IMR-90 (cell line): ENCODE measurements at regions not wholly inside any gene's neighbourhood (a gene's known extent, or its start where the extent isn't known, plus 50 kb on each side); places are given as distances from the start of the nearest gene placed in this dataset.
"Not testable (repeated sequence)": the region's sequence is repeated elsewhere in the genome, so short reads cannot be mapped to it uniquely, and the experiment has no call there.

Source experiments
- ATAC-seq: fragments of 200-7000 bp; cut with Tn5 transposase; 2 replicates; pipeline ENCODE4 v1.9.1; 2020; ENCODE audit warnings: low read depth, mild to moderate bottlenecking, moderate library complexity
- BruUV-seq: library from RNA; stranded (reverse); fragments of 400-500 nt; replicated peaks from 2 replicates; lab custom pipeline; 2021; lab: Mats Ljungman, UMichigan
- CTCF ChIA-PET: fragments of 300-600 bp; formaldehyde crosslinking; extraction: SDS; loops from one replicate; lab custom pipeline; 2021; ENCODE audit warnings: antibody characterized with exemption; lab: Yijun Ruan, JAX
- POLR2A ChIA-PET: fragments of 300-600 bp; sonication (Branson Sonifier 250); formaldehyde crosslinking; loops from one replicate; lab custom pipeline; 2022; ENCODE audit warnings: antibody characterized with exemption; ENCODE audit not compliant: unreplicated experiment; lab: Charles Lee
- DNase-seq: peaks from one replicate; pipeline ENCODE4 v3.0.0; 2013
- H2AFZ ChIP-seq: replicated peaks from 2 replicates; pipeline ENCODE3; 2013; ENCODE audit warnings: low read length, mild to moderate bottlenecking; ENCODE audit not compliant: poor library complexity
- H2AK5ac ChIP-seq: 2 replicates; pipeline ENCODE4 v1.6.1; 2013; ENCODE audit warnings: low read depth, low read length, inconsistent platforms
- H2AK9ac ChIP-seq: replicated peaks from 2 replicates; pipeline ENCODE3; 2013; ENCODE audit warnings: mild to moderate bottlenecking, low read depth, low read length, moderate library complexity; ENCODE audit not compliant: poor library complexity
- H2BK120ac ChIP-seq: 2 replicates; pipeline ENCODE4 v1.6.1; 2013; ENCODE audit warnings: low read depth, low read length, inconsistent platforms
- H2BK15ac ChIP-seq: 3 replicates; pipeline ENCODE4 v1.6.1; 2013; ENCODE audit warnings: low read depth, low read length, inconsistent platforms
- H2BK20ac ChIP-seq: 2 replicates; pipeline ENCODE4 v1.6.1; 2013; ENCODE audit warnings: low read depth, mild to moderate bottlenecking, inconsistent platforms, low read length, moderate library complexity
- H2BK5ac ChIP-seq: 2 replicates; pipeline ENCODE4 v1.6.1; 2013; ENCODE audit warnings: mild to moderate bottlenecking, low read depth, low read length, inconsistent platforms; ENCODE audit not compliant: poor library complexity, severe bottlenecking
- H3K14ac ChIP-seq: replicated peaks from 2 replicates; pipeline ENCODE4 v1.6.1; 2013; ENCODE audit warnings: low read depth, low read length, inconsistent platforms
- H3K18ac ChIP-seq: 2 replicates; pipeline ENCODE4 v1.6.1; 2013; ENCODE audit warnings: low read depth, low read length, control low read depth
- H3K23ac ChIP-seq: 2 replicates; pipeline ENCODE4 v1.6.1; 2013; ENCODE audit warnings: low read depth, low read length, inconsistent platforms
- H3K27ac ChIP-seq: 2 replicates; pipeline ENCODE4 v1.5.1; 2013; ENCODE audit warnings: mild to moderate bottlenecking, control low read depth, low read length; ENCODE audit not compliant: insufficient read depth
- H3K27me3 ChIP-seq: 2 replicates; pipeline ENCODE4 v1.6.1; 2013; ENCODE audit warnings: low read length; ENCODE audit not compliant: control insufficient read depth, insufficient read depth
- H3K36me3 ChIP-seq: 2 replicates; pipeline ENCODE4 v1.6.1; 2013; ENCODE audit warnings: low read length, mixed read lengths; ENCODE audit not compliant: control insufficient read depth, insufficient read depth
- H3K4ac ChIP-seq: 2 replicates; pipeline ENCODE4 v1.6.1; 2013; ENCODE audit warnings: low read depth, low read length, inconsistent platforms
- H3K4me1 ChIP-seq: 2 replicates; pipeline ENCODE4 v1.6.1; 2013; ENCODE audit warnings: low read length, mixed read lengths; ENCODE audit not compliant: control insufficient read depth, insufficient read depth
- H3K4me2 ChIP-seq: 2 replicates; pipeline ENCODE4 v1.6.1; 2013; ENCODE audit warnings: low read depth, mild to moderate bottlenecking, control low read depth, low read length, moderate library complexity
- H3K4me3 ChIP-seq: 2 replicates; pipeline ENCODE4 v1.5.1; 2013; ENCODE audit warnings: low read depth, mild to moderate bottlenecking, control low read depth, low read length, moderate library complexity; ENCODE audit not compliant: insufficient read depth
- H3K56ac ChIP-seq: 2 replicates; pipeline ENCODE4 v1.6.1; 2013; ENCODE audit warnings: low read length, inconsistent platforms; ENCODE audit not compliant: insufficient read depth; ENCODE audit errors: extremely low read depth
- H3K79me1 ChIP-seq, 2 experiments: 2 replicates each; pipeline ENCODE4 v1.6.1; 2013; ENCODE audit warnings: low read length in 2 of 2, inconsistent platforms in 1 of 2, low read depth in 1 of 2
- H3K9ac ChIP-seq: 2 replicates; pipeline ENCODE4 v1.6.1; 2013; ENCODE audit warnings: low read depth, low read length, control low read depth
- H3K9me1 ChIP-seq: 2 replicates; pipeline ENCODE4 v1.6.1; 2013; ENCODE audit warnings: low read length, inconsistent platforms; ENCODE audit not compliant: insufficient read depth
- H3K9me3 ChIP-seq: 2 replicates; pipeline ENCODE4 v1.6.1; 2013; ENCODE audit warnings: low read length; ENCODE audit not compliant: control insufficient read depth, insufficient read depth
- H4K20me1 ChIP-seq: 2 replicates; pipeline ENCODE4 v1.6.1; 2013; ENCODE audit warnings: low read length, inconsistent platforms; ENCODE audit not compliant: insufficient read depth
- H4K5ac ChIP-seq: 2 replicates; pipeline ENCODE4 v1.6.1; 2013; ENCODE audit warnings: mild to moderate bottlenecking, low read depth, low read length, control low read depth
- H4K8ac ChIP-seq, 2 experiments: 2 replicates each; pipeline ENCODE4 v1.6.1; 2013; ENCODE audit warnings: low read depth in 2 of 2, low read length in 2 of 2, control low read depth in 1 of 2, inconsistent platforms in 1 of 2
- H4K91ac ChIP-seq: 2 replicates; pipeline ENCODE4 v1.6.1; 2013; ENCODE audit warnings: low read depth, low read length, inconsistent platforms; ENCODE audit not compliant: insufficient read depth
- MAFK ChIP-seq: IDR thresholded peaks from 2 replicates; pipeline ENCODE4 v1.6.1; 2012; ENCODE audit warnings: low read depth, low read length, improper control_type of control experiment
- WGBS, 2 experiments: methylation state at CpG; one replicate each; pipeline versions ENCODE4 v1.1.5 to v1.1.7; 2013; ENCODE audit warnings: missing lambda C conversion rate in 2 of 2; ENCODE audit not compliant: insufficient read length in 1 of 2; ENCODE audit errors: extremely low coverage in 2 of 2; 5-methylcytosine and 5-hydroxymethylcytosine counted together
- dilution Hi-C: fragments of 300-500 bp; cut with HindIII; formaldehyde crosslinking; loops from one replicate; pipeline ENCODE4 v1.14.3; 2018; ENCODE audit warnings: low sequenced_read_pairs; ENCODE audit not compliant: unreplicated experiment
- in situ Hi-C: fragments of 300-500 bp; cut with MboI; formaldehyde crosslinking; loops from 3 replicates; pipeline ENCODE4 v1.14.3; 2019; ENCODE audit warnings: low sequenced_read_pairs, inconsistent platforms, mixed read lengths
- intact Hi-C: fragments of 100-400 bp; cut with micrococcal nuclease; formaldehyde crosslinking; loops from 2 replicates; pipeline ENCODE4 v1.10.0; 2022

DNA sequence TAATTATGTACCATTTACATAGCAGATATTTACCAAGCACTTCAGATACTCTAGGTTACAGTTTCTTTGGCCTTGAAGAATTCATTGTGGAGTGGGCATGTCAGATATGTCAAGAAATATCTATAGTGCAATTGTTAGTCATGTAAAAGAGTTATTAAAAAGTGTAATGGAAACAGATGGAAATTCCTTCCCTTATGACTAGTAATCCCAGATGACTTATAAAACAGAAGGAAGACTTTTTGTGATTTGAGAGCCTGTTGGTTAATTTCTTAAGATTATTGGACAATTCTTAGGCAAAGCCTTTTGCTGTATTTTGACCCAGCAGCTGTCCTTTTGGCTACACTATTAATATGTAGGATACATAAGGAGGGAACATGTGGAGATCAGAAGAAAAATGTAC is 708.9 kb upstream of the NECTIN3 start:
- dilution Hi-C loops, result no loop called here

DNA sequence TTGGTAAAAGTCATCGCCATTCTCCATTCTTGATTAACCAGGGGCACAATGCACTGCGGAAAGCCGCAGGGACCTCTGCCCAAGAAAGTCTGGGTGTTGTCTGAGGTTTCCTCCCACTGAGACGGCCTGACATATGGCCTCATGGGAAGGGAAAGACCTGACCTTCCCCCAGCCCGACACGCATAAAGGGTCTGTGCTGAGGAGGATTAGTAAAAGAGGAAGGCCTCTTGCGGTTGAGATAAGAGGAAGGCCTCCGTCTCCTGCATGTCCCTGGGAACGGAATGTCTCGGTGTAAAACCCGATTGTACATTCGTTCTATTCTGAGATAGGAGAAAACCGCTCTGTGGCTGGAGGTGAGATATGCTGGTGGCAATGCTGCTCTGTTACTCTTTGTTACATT is 704.3 kb upstream of the NECTIN3 start:
- H3K18ac ChIP-seq, dilution Hi-C loops, ATAC-seq, H3K4me2 ChIP-seq, H3K14ac ChIP-seq, H2BK120ac ChIP-seq, H2BK20ac ChIP-seq, H2AK9ac ChIP-seq, H3K9me1 ChIP-seq, in situ Hi-C loops, H4K20me1 ChIP-seq, H3K27me3 ChIP-seq, H3K36me3 ChIP-seq, POLR2A ChIA-PET, H3K4me1 ChIP-seq, H3K56ac ChIP-seq, BruUV-seq, intact Hi-C loops, H2AK5ac ChIP-seq, H2AFZ ChIP-seq, H2BK5ac ChIP-seq, H3K23ac ChIP-seq, H3K9me3 ChIP-seq, H3K27ac ChIP-seq, H4K91ac ChIP-seq, H4K5ac ChIP-seq, DNase-seq, H4K8ac ChIP-seq, H3K4me3 ChIP-seq, CTCF ChIA-PET, H2BK15ac ChIP-seq, H3K9ac ChIP-seq, H3K4ac ChIP-seq, H3K79me1 ChIP-seq: not testable (repeated sequence)
- WGBS, 2 experiments, result no CpG with 5 or more reads among the region's 13 CpGs

More for the DNA sequence above, 708.9 kb upstream of the NECTIN3 start:
- no peaks in the 10 kb centered on the region for H3K27me3 ChIP-seq
- no peak overlapping the region for H2BK15ac ChIP-seq
- no peak overlapping the region for H2BK20ac ChIP-seq
- no peak overlapping the region for H2BK5ac ChIP-seq
- ChIA-PET CTCF (no interaction called here), POLR2A (no interaction called here)
- no peak overlapping the region for H4K5ac ChIP-seq
- no peak overlapping the region for H3K23ac ChIP-seq
- no peak overlapping the region for H2AK9ac ChIP-seq
- no peak overlapping the region for H2AK5ac ChIP-seq
- H4K91ac ChIP-seq, result no peak overlapping the region
- H3K9me1 ChIP-seq, result no peaks in the 10 kb centered on the region
- H3K4me3 ChIP-seq, result no peak overlapping the region
- no peaks in the 10 kb centered on the region for H3K79me1 ChIP-seq
- intact Hi-C loops, result loop anchor here (1.0 kb wide), 1 partner anchor 15 kb away; no protein-coding TSS in a partner anchor
- H3K56ac ChIP-seq, result no peak overlapping the region
- H3K27ac ChIP-seq, result no peak overlapping the region
- H3K9ac ChIP-seq, result no peak overlapping the region
- no peaks in the 10 kb centered on the region for H3K9me3 ChIP-seq
- H2BK120ac ChIP-seq, result no peak overlapping the region
- in situ Hi-C loops, result no loop called here
- H3K14ac ChIP-seq, result no peak overlapping the region
- H4K20me1 ChIP-seq, result no peaks in the 10 kb centered on the region
- no peak overlapping the region for H2AFZ ChIP-seq
- H3K36me3 ChIP-seq, result no peaks in the 10 kb centered on the region
- no peak for TF ChIP-seq MAFK
- no peak overlapping the region for H3K4ac ChIP-seq
- no peak for ATAC-seq
- H3K4me1 ChIP-seq, result no peaks in the 10 kb centered on the region
- peak; percentile 48 for DNase-seq
- H4K8ac ChIP-seq, result no peak overlapping the region
- no peak overlapping the region for H3K4me2 ChIP-seq
- no peak overlapping the region for H3K18ac ChIP-seq
- BruUV-seq, result no TSS peak
